ENCODE measurements at regions not wholly inside any gene's neighbourhood (a gene's known extent, or its start where the extent isn't known, plus 50 kb on each side); places are given as distances from the start of the nearest gene placed in this dataset.
A peak's percentile ranks its signal among the peaks of the same experiment; 100 is the strongest.

DNA sequence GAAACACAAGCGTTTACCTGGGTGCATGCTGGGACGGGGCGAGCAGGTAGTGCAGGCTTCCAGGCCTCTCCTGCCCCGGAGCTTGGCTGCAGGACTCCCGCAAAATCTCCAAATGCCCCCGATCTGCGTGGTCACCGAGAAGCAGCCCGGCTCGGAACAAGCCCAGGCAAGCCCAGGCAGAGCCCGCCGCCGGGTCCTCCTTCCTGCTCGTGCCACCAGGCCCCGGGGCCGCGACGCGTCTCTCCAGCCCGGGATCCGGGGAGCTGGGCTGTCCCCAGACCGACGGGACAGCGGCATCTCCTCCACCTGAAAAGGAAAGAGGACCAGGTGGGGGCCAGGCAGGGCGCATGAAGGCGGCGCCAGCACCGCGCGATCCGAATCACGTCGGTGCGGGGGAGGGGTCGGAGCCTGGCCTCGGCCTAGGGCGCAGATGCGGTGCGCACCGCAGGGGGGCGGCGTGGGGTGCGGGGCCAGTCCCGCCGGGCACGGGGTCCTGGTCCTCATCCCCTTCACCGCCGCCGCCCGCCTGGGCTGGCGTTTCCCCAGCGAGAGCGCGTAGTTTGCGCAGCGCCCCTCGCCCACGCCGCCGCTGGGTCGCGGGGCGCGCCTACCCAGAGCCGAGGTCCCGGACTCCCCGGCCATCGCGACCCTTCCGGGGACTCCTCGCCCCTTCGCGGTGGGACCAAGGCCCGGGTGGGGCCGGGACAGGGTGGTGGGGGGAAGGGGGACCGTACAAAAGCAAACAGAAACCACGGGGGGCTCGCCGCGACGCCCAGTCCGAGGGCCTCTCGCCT, 52.4 kb upstream of the H6PD start:
- Histone ChIP-seq H3K4me3 (ENCODE audit: low read length in 2 of 2) (peak overlapping the region; percentile 45 to 83), H2BK12ac (ENCODE audit: low read length) (no peak overlapping the region), H3K14ac (ENCODE audit: low read length) (peak overlapping the region; percentile 64), H2BK120ac (ENCODE audit: low read depth, low read length) (peak overlapping the region; percentile 92), H2AK5ac (ENCODE audit: low read depth, low read length) (peak overlapping the region; percentile 88), H3K9me3 (replicated peaks in 1 of 2; ENCODE audit: control insufficient read depth in 2 of 2, insufficient read depth in 1 of 2, low read depth in 1 of 2, low read length in 2 of 2) (peaks cover 3 to 4% of the 10 kb centered on the region in 2 donors), H3K27me3 (ENCODE audit: control insufficient read depth in 3 of 3, insufficient read depth in 3 of 3, low read depth in 1 of 3, low read length in 3 of 3) (peaks cover 0 to 41% (median 21%) of the 10 kb centered on the region in 3 experiments), H3K18ac (ENCODE audit: low read length) (peak overlapping the region; percentile 98), H2AFZ (ENCODE audit: low read length) (peak overlapping the region; percentile 82), H3K27ac (replicated peaks; ENCODE audit: low read length) (no peak overlapping the region), H2BK5ac (ENCODE audit: low read length) (peak overlapping the region; percentile 95), H3K79me1 (ENCODE audit: low read depth, low read length) (peaks cover 17% of the 10 kb centered on the region), H3K36me3 (replicated peaks in 1 of 2; ENCODE audit: control insufficient read depth in 2 of 2, insufficient read depth in 2 of 2, low read length in 2 of 2) (peaks cover 0 to 3% of the 10 kb centered on the region in 2 donors), H3K23ac (ENCODE audit: low read depth, low read length, poor library complexity) (peak overlapping the region; percentile 60), H2BK15ac (ENCODE audit: low read length) (peak overlapping the region; percentile 95), H3K4me2 (ENCODE audit: insufficient read depth, low read length, poor library complexity, severe bottlenecking) (peak overlapping the region; percentile 91), H3K4me1 (ENCODE audit: control insufficient read depth in 2 of 2, insufficient read depth in 1 of 2, low read depth in 1 of 2, low read length in 2 of 2) (peaks cover 2 to 20% of the 10 kb centered on the region in 2 donors), H4K91ac (ENCODE audit: low read depth, low read length, poor library complexity) (peak overlapping the region; percentile 69), H4K8ac (ENCODE audit: low read depth, low read length) (no peak overlapping the region), H3K4ac (ENCODE audit: low read length) (peak overlapping the region; percentile 38), H3K9ac (ENCODE audit: low read depth, low read length, poor library complexity) (peak overlapping the region; percentile 91)
- no peak for DNase-seq (ENCODE audit: low spot score)
- no CpG with 5 or more reads among the region's 83 CpGs for WGBS, 2 donors (ENCODE audit: extremely low coverage in 2 of 2, insufficient read length in 2 of 2, insufficient replicate concordance in 1 of 2)

DNA sequence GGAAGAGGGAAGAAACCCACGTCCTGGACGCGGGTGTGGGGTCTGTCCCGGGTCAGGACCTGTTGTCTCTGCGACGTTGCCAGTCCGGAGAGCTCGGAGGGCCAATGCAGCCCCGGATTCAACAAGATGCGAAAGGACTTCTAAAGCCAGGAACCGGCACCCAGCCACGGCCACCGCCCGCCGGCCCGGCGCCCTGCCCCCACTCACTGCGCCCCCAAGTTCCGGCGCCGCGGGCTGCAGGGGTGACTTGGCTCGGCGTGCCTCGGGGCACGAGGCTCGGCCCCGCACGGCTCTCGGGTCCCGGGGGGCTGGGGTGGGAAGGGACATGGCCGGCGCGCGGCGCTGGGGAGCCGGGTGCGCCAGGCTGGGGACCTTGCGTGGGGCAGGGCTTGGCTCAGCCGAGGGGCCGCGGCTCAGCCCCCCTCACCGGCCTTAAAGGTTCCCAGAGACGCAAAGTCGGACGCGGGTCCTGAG, 51.8 kb upstream of the H6PD start:
- Histone ChIP-seq H3K27ac (replicated peaks; ENCODE audit: low read length) (no peak overlapping the region), H3K23ac (ENCODE audit: low read depth, low read length, poor library complexity) (peak overlapping the region; percentile 60), H3K79me1 (ENCODE audit: low read depth, low read length) (peaks cover 17% of the 10 kb centered on the region), H3K4me3 (ENCODE audit: low read length in 2 of 2) (peak overlapping the region; percentile 45 to 83), H2BK15ac (ENCODE audit: low read length) (peak overlapping the region; percentile 95), H2AK5ac (ENCODE audit: low read depth, low read length) (peak overlapping the region; percentile 88), H2BK12ac (ENCODE audit: low read length) (no peak overlapping the region), H4K91ac (ENCODE audit: low read depth, low read length, poor library complexity) (peak overlapping the region; percentile 53), H3K14ac (ENCODE audit: low read length) (peak overlapping the region; percentile 78), H3K4ac (ENCODE audit: low read length) (peak overlapping the region; percentile 59), H3K18ac (ENCODE audit: low read length) (peak overlapping the region; percentile 98), H3K27me3 (ENCODE audit: control insufficient read depth in 3 of 3, insufficient read depth in 3 of 3, low read depth in 1 of 3, low read length in 3 of 3) (peaks cover 0 to 41% (median 21%) of the 10 kb centered on the region in 3 experiments), H4K8ac (ENCODE audit: low read depth, low read length) (no peak overlapping the region), H3K9ac (ENCODE audit: low read depth, low read length, poor library complexity) (peak overlapping the region; percentile 91), H3K36me3 (replicated peaks in 1 of 2; ENCODE audit: control insufficient read depth in 2 of 2, insufficient read depth in 2 of 2, low read length in 2 of 2) (peaks cover 0 to 3% of the 10 kb centered on the region in 2 donors), H3K4me2 (ENCODE audit: insufficient read depth, low read length, poor library complexity, severe bottlenecking) (peak overlapping the region; percentile 91), H2AFZ (ENCODE audit: low read length) (peak overlapping the region; percentile 82), H2BK5ac (ENCODE audit: low read length) (peak overlapping the region; percentile 77), H3K4me1 (ENCODE audit: control insufficient read depth in 2 of 2, insufficient read depth in 1 of 2, low read depth in 1 of 2, low read length in 2 of 2) (peaks cover 2 to 20% of the 10 kb centered on the region in 2 donors), H2BK120ac (ENCODE audit: low read depth, low read length) (peak overlapping the region; percentile 92), H3K9me3 (replicated peaks in 1 of 2; ENCODE audit: control insufficient read depth in 2 of 2, insufficient read depth in 1 of 2, low read depth in 1 of 2, low read length in 2 of 2) (peaks cover 3 to 4% of the 10 kb centered on the region in 2 donors)
- DNase-seq (ENCODE audit: low spot score), result no peak
- no CpG with 5 or more reads among the region's 47 CpGs for WGBS, 2 donors (ENCODE audit: extremely low coverage in 2 of 2, insufficient read length in 2 of 2, insufficient replicate concordance in 1 of 2)

DNA sequence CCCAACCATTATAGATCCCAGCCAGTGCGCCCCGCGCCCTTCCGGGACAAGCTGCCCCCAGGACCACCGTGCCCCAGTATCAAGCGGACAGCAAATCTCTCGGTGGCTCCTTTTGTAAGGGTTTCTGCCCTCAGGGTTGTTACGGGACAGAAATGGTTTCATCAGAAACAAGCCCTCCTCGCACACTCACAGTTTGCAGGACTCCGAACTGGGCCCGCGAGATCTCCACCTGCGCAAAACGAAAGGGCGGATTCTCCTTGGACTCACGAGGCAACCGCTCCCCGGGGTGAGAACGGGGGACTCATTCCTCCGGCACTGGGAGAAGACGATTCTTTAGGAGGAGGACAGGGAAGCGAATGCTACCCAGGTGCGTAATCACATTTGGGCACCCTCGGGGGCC, 51.1 kb upstream of the H6PD start:
- peaks cover 2 to 20% of the 10 kb centered on the region in 2 donors for H3K4me1 ChIP-seq (ENCODE audit: control insufficient read depth in 2 of 2, insufficient read depth in 1 of 2, low read depth in 1 of 2, low read length in 2 of 2)
- no peak overlapping the region for H3K4ac ChIP-seq (ENCODE audit: low read length)
- H2BK15ac ChIP-seq (ENCODE audit: low read length), result peak overlapping the region; percentile 95
- peak overlapping the region; percentile 69 for H2BK120ac ChIP-seq (ENCODE audit: low read depth, low read length)
- no peak overlapping the region for H4K91ac ChIP-seq (ENCODE audit: low read depth, low read length, poor library complexity)
- peak overlapping the region in 1 of 2 donors; percentile 83 for H3K4me3 ChIP-seq (ENCODE audit: low read length in 2 of 2)
- peak overlapping the region; percentile 82 for H2AFZ ChIP-seq (ENCODE audit: low read length)
- peaks cover 0 to 41% (median 21%) of the 10 kb centered on the region in 3 experiments for H3K27me3 ChIP-seq (ENCODE audit: control insufficient read depth in 3 of 3, insufficient read depth in 3 of 3, low read depth in 1 of 3, low read length in 3 of 3)
- H4K8ac ChIP-seq (ENCODE audit: low read depth, low read length), result no peak overlapping the region
- peak overlapping the region; percentile 78 for H3K14ac ChIP-seq (ENCODE audit: low read length)
- H3K36me3 ChIP-seq (replicated peaks in 1 of 2; ENCODE audit: control insufficient read depth in 2 of 2, insufficient read depth in 2 of 2, low read length in 2 of 2), result peaks cover 0 to 3% of the 10 kb centered on the region in 2 donors
- H2AK5ac ChIP-seq (ENCODE audit: low read depth, low read length), result peak overlapping the region; percentile 88
- peak overlapping the region; percentile 91 for H3K4me2 ChIP-seq (ENCODE audit: insufficient read depth, low read length, poor library complexity, severe bottlenecking)
- no peak overlapping the region for H3K27ac ChIP-seq (replicated peaks; ENCODE audit: low read length)
- H3K23ac ChIP-seq (ENCODE audit: low read depth, low read length, poor library complexity), result no peak overlapping the region
- peaks cover 3 to 4% of the 10 kb centered on the region in 2 donors for H3K9me3 ChIP-seq (replicated peaks in 1 of 2; ENCODE audit: control insufficient read depth in 2 of 2, insufficient read depth in 1 of 2, low read depth in 1 of 2, low read length in 2 of 2)
- no peak overlapping the region for H2BK5ac ChIP-seq (ENCODE audit: low read length)
- H3K18ac ChIP-seq (ENCODE audit: low read length), result peak overlapping the region; percentile 98
- DNase-seq (ENCODE audit: low spot score), result no peak
- peaks cover 16% of the 10 kb centered on the region for H3K79me1 ChIP-seq (ENCODE audit: low read depth, low read length)
- WGBS, 2 donors (ENCODE audit: extremely low coverage in 2 of 2, insufficient read length in 2 of 2, insufficient replicate concordance in 1 of 2), result no CpG with 5 or more reads among the region's 24 CpGs
- no peak overlapping the region for H3K9ac ChIP-seq (ENCODE audit: low read depth, low read length, poor library complexity)
- no peak overlapping the region for H2BK12ac ChIP-seq (ENCODE audit: low read length)

DNA sequence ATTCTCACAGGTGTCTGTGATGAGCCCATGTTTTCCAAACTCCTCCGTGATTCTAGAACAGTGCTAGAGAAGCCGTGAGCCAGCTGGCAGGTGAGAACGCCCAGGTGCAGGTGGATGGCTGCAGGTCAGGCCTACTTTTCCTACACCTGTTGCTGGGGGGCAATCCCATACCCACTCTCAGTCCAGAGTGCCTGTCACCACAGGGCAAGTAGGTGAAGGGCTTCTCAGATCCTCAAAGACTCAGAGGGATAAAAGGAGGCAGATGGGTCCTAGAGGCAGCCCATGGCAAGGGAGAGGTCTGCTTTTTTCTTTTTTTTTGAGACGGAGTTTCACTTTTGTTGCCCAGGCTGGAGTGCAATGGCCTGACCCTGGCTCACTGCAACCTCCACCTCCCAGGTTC, 50.7 kb upstream of the H6PD start:
- Histone ChIP-seq H3K4me2 (ENCODE audit: insufficient read depth, low read length, poor library complexity, severe bottlenecking) (peak overlapping the region; percentile 91), H2AK5ac (ENCODE audit: low read depth, low read length) (peak overlapping the region; percentile 10), H3K79me1 (ENCODE audit: low read depth, low read length) (peaks cover 11% of the 10 kb centered on the region), H4K91ac (ENCODE audit: low read depth, low read length, poor library complexity) (no peak overlapping the region), H3K27ac (replicated peaks; ENCODE audit: low read length) (no peak overlapping the region), H3K9ac (ENCODE audit: low read depth, low read length, poor library complexity) (no peak overlapping the region), H3K9me3 (replicated peaks in 1 of 2; ENCODE audit: control insufficient read depth in 2 of 2, insufficient read depth in 1 of 2, low read depth in 1 of 2, low read length in 2 of 2) (peaks cover 3 to 4% of the 10 kb centered on the region in 2 donors), H2BK15ac (ENCODE audit: low read length) (no peak overlapping the region), H3K4me3 (ENCODE audit: low read length in 2 of 2) (peak overlapping the region in 1 of 2 donors; percentile 83), H3K18ac (ENCODE audit: low read length) (peak overlapping the region; percentile 4), H3K4me1 (ENCODE audit: control insufficient read depth in 2 of 2, insufficient read depth in 1 of 2, low read depth in 1 of 2, low read length in 2 of 2) (peaks cover 6 to 20% of the 10 kb centered on the region in 2 donors), H4K8ac (ENCODE audit: low read depth, low read length) (no peak overlapping the region), H3K36me3 (replicated peaks in 1 of 2; ENCODE audit: control insufficient read depth in 2 of 2, insufficient read depth in 2 of 2, low read length in 2 of 2) (peaks cover 0 to 3% of the 10 kb centered on the region in 2 donors), H3K4ac (ENCODE audit: low read length) (no peak overlapping the region), H3K23ac (ENCODE audit: low read depth, low read length, poor library complexity) (no peak overlapping the region), H2AFZ (ENCODE audit: low read length) (no peak overlapping the region), H3K14ac (ENCODE audit: low read length) (no peak overlapping the region), H2BK5ac (ENCODE audit: low read length) (no peak overlapping the region), H3K27me3 (ENCODE audit: control insufficient read depth in 3 of 3, insufficient read depth in 3 of 3, low read depth in 1 of 3, low read length in 3 of 3) (peaks cover 0 to 41% (median 21%) of the 10 kb centered on the region in 3 experiments), H2BK12ac (ENCODE audit: low read length) (no peak overlapping the region), H2BK120ac (ENCODE audit: low read depth, low read length) (no peak overlapping the region)
- WGBS, 2 donors (ENCODE audit: extremely low coverage in 2 of 2, insufficient read length in 2 of 2, insufficient replicate concordance in 1 of 2), result no CpG with 5 or more reads among the region's 4 CpGs
- no peak for DNase-seq (ENCODE audit: low spot score)
